SK-N-MC (cell line): ENCODE measurements at regions not wholly inside any gene's neighbourhood (a gene's known extent, or its start where the extent isn't known, plus 50 kb on each side); places are given as distances from the start of the nearest gene placed in this dataset.

Source experiments
- DNase-seq: peaks from one replicate; pipeline ENCODE4 v3.0.0-alpha.2; 2011; ENCODE audit warnings: low read depth, low spot score
- H3K27ac ChIP-seq: fragments of 200-600 bp; sonication (generic); 2 replicates; pipeline ENCODE4 v1.5.1; 2016; ENCODE audit warnings: mixed run types
- H3K36me3 ChIP-seq: fragments of 200-600 bp; sonication (generic); 2 replicates; pipeline ENCODE4 v1.6.1; 2017; ENCODE audit warnings: antibody characterized with exemption, low read length, mixed read lengths; ENCODE audit not compliant: insufficient read depth
- H3K4me3 ChIP-seq: fragments of 200-600 bp; sonication (generic); 2 replicates; pipeline ENCODE4 v1.5.1; 2016
- H3K9ac ChIP-seq: fragments of 200-600 bp; sonication (generic); 2 replicates; pipeline ENCODE4 v1.8.0; 2017; ENCODE audit warnings: mixed run types, mixed read lengths; ENCODE audit not compliant: insufficient read length
- H3K9me3 ChIP-seq: fragments of 200-600 bp; sonication (generic); 2 replicates; pipeline ENCODE4 v1.6.1; 2017; ENCODE audit warnings: low read depth, mild to moderate bottlenecking, antibody characterized with exemption, low read length, moderate library complexity, mixed read lengths
- EZH2 ChIP-seq: fragments of 200-600 bp; sonication (generic); IDR thresholded peaks from one replicate; pipeline ENCODE4 v1.6.1; 2017; ENCODE audit warnings: antibody characterized with exemption
- FOXP2 ChIP-seq: optimal IDR thresholded peaks from 2 replicates; pipeline ENCODE3; 2011; ENCODE audit warnings: mild to moderate bottlenecking, moderate library complexity; ENCODE audit not compliant: insufficient read depth; ENCODE audit errors: extremely low read length, control extremely low read depth
- POLR2AphosphoS5 ChIP-seq: IDR thresholded peaks from 2 replicates; pipeline ENCODE4 v1.6.1; 2012; ENCODE audit warnings: mild to moderate bottlenecking, low read depth, low read length, borderline replicate concordance

DNA sequence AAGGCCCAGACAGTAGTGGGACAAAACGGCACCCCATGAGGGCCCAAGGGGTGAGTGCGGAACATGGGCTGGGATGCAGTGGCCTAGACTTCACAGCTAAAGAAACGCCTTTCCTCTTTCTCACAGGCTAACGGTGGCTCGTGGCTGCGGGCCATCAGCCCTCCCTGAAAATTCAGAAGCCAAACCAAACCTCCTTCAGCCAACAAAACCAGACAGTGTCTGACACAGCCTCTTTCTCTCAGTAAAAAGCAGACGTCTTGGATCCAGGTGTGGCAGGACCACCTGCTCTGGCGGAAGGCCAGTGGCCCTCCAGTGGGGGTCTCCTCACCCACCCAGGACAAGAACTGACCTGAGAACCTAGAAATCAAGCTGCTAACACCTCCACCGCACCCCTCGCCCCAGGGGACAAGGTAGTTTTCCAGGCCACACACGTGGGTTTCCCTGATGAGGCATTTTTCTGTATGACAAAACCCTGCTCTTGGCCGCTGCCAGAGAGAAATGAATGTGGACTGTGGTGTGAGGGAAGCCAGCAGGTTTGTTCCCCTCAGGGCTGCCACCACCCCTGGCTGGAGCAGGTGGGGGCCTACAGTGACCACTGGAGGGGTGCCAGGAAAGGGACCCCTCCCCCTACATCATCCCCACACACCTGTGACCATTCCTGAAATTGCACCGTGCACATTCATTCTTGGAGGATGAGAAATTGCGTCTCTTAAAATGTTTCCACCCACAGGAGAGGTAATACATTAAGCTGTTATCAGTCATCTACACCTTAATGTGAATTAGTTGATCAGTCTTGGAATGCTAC is 76.8 kb upstream of the PIM1 start:
- Histone ChIP-seq H3K9me3 (no peaks in the 10 kb centered on the region), H3K4me3 (no peak overlapping the region), H3K36me3 (no peaks in the 10 kb centered on the region), H3K27ac (no peak overlapping the region), H3K9ac (no peak overlapping the region)
- TF ChIP-seq EZH2 (no peak), FOXP2 (no peak), POLR2AphosphoS5 (no peak)
- no peak for DNase-seq

DNA sequence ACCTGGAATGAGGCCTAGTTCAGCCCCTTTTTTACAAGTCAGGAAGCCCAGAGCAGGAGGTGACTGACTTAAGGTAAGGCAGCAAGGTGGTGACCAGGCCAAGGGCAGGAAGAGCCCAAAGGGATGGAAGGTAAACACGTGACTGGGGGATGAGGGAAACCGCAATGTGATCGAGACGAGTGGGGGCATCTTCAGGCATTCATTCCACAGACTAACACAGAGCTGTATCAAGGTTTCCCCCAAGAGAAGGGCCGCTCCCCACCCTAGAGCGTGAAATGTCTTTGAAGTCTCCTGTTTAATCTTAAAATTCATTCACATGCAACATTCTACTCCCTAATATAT is 76.3 kb upstream of the PIM1 start:
- Histone ChIP-seq H3K27ac (no peak overlapping the region), H3K36me3 (no peaks in the 10 kb centered on the region), H3K9ac (no peak overlapping the region), H3K4me3 (no peak overlapping the region), H3K9me3 (no peaks in the 10 kb centered on the region)
- no peak for TF ChIP-seq POLR2AphosphoS5
- no peak for TF ChIP-seq FOXP2
- TF ChIP-seq EZH2: no peak
- DNase-seq: no peak

DNA sequence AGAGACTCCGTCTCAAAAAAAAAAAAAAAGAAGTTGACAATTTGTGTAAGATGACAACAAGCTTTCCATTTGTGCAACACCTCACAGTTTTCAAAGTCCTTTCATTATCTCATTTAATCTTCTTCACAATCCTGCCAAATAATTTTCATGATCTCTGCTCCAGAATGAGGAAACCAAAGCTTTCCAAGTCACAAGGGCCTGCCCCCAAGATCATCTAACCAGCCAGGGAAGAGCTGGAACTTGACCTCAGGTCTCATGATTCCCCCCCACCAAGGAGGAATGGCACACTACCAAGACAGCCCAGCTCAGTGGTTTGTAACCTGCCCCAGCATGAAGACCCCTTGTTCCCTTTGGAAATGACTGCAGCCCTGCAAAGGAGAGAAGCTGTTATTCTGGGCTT is 74.0 kb upstream of the PIM1 start:
- no peaks in the 10 kb centered on the region for H3K36me3 ChIP-seq
- H3K9me3 ChIP-seq: no peaks in the 10 kb centered on the region
- TF ChIP-seq POLR2AphosphoS5: no peak
- TF ChIP-seq FOXP2: no peak
- no peak for TF ChIP-seq EZH2
- DNase-seq: no peak
- H3K27ac ChIP-seq: no peak overlapping the region
- H3K9ac ChIP-seq: no peak overlapping the region
- no peak overlapping the region for H3K4me3 ChIP-seq

DNA sequence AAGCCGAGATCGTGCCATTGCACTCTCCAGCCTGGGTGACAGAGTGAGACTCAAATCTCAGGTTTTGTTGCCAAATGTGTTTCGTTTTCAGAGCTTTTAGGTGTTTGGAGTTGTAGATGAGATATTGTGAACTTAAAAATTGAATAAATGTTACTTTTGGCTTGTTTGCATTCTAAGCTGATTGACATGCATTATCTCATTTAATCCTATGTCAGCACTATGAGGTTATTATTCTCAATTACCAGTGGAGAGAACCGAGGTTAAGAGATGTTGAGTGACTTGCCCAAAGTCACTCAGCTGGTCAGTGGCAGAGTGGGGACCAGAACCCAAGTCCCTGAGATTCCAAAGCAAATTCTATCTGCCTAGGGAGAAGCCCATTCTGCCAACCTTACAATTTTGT is 72.6 kb upstream of the PIM1 start:
- H3K27ac ChIP-seq: no peak overlapping the region
- H3K4me3 ChIP-seq: no peak overlapping the region
- DNase-seq: no peak
- no peak overlapping the region for H3K9ac ChIP-seq
- no peaks in the 10 kb centered on the region for H3K9me3 ChIP-seq
- H3K36me3 ChIP-seq: no peaks in the 10 kb centered on the region
- TF ChIP-seq EZH2 (no peak), FOXP2 (no peak), POLR2AphosphoS5 (no peak)

DNA sequence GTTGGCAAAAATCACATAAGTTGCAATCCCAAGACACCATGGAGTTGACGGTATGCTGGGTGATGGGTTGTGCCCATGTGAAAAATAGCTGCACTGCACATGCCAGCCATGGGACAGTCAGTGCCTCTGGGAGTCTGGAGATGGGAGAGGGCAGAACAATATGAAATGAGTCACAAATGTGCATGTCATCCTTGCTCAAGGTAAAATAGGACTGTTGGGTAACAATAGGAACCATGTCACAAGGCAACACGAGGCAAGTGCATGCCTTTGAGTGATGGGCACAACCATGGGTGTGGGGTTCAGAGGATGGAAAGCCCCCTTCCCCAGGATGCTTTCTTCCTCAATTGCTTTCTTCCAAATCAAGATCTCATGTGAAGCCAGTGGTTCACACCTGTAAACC is 70.5 kb upstream of the PIM1 start:
- Histone ChIP-seq H3K9ac (no peak overlapping the region), H3K36me3 (no peaks in the 10 kb centered on the region), H3K27ac (no peak overlapping the region), H3K9me3 (no peaks in the 10 kb centered on the region), H3K4me3 (no peak overlapping the region)
- DNase-seq: no peak
- TF ChIP-seq FOXP2 (no peak), EZH2 (no peak), POLR2AphosphoS5 (no peak)

DNA sequence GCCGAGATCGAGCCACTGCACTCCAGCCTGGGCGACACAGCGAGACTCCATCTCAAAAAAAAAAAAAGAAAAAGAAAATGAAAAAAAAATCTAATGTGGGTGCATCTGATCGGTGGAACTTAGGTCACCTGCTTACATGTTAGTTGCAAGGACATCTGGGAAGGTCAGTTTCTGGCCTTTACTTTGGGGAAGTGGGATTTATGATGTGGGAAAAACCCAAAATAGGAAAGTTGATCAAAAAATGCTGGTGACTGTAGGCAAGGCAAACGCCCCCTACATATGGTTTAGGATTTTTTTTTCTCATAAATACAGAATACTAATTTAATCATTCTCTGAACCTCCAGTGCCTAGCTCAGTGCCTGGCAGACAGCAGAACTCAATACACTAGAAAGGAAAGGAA is 69.2 kb upstream of the PIM1 start:
- H3K4me3 ChIP-seq: no peak overlapping the region
- H3K36me3 ChIP-seq: no peaks in the 10 kb centered on the region
- DNase-seq: no peak
- no peaks in the 10 kb centered on the region for H3K9me3 ChIP-seq
- H3K27ac ChIP-seq: no peak overlapping the region
- TF ChIP-seq FOXP2 (no peak), POLR2AphosphoS5 (no peak), EZH2 (no peak)
- no peak overlapping the region for H3K9ac ChIP-seq

DNA sequence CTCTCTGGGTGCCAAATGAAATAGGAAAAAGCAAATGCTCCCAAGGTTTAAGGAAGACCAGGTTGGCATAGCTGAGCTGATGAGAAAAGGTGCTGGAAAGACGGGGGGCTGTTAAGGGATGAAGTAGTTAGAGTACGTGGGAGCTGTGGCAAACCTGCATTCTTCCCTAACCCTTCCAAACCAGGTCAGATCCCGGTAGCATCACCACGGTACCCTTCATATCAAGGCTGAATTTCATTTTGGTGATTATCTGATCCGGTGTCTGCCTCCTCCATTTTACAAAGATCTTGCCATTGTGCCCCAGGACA is 68.0 kb upstream of the PIM1 start:
- no peak for DNase-seq
- TF ChIP-seq POLR2AphosphoS5 (no peak), EZH2 (no peak), FOXP2 (no peak)
- Histone ChIP-seq H3K9me3 (no peaks in the 10 kb centered on the region), H3K4me3 (peak overlapping the region; percentile 74), H3K27ac (peak overlapping the region; percentile 89), H3K36me3 (no peaks in the 10 kb centered on the region), H3K9ac (no peak overlapping the region)

DNA sequence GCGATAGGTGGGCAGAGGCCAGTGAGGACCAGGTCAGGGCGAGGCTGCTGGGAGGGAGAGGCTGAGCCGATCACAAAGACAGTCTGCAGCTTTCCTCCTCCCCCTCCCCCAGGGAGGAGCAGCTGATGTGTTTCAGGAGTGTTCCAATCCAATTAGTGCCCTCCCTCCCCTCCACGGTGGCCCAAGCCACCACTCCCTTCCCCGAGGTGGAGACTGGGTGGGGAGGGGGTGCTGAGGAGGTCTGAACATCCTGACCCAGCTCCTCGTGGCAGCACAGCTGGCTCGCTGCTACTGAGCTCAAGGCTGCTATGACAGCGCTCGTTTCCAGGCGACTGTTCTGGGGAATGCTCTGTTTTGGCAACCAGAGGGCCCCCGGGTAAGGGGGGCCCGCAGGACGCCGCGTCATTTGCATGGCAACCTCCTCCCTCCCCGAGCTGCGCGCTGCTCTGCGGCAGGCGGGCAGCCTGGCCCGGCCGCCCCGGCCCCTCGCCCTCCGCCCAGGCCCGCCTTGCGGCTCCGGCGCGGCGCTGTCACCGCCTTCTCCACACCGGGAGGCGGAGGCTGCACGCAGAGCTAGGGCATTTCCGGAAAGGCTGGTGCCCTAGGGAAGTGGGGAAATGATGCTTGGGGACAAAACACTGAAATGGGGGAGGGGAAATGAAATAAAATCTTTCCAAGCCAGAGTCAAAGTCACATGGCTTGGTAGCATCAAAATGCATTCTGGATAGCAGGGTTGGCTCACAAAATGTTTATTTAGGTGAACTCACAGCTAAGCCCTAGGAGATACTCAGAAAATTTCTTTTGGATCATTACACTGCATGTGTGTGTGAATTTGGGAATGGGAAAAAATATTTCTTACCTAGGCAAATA is 67.4 kb upstream of the PIM1 start:
- Histone ChIP-seq H3K9ac (peak overlapping the region; percentile 22), H3K9me3 (no peaks in the 10 kb centered on the region), H3K36me3 (no peaks in the 10 kb centered on the region), H3K4me3 (peak overlapping the region; percentile 74), H3K27ac (peak overlapping the region; percentile 89)
- no peak for TF ChIP-seq EZH2
- peak; percentile 49; the same call in 1 of the 2 replicates for TF ChIP-seq POLR2AphosphoS5
- TF ChIP-seq FOXP2: peak; percentile 95
- DNase-seq: peak; percentile 76
